ENCODE measurements at regions not wholly inside any gene's neighbourhood (a gene's known extent, or its start where the extent isn't known, plus 50 kb on each side); places are given as distances from the start of the nearest gene placed in this dataset.

GRCh38 chr6:56329271-56330050 is 82.1 kb upstream of the COL21A1 start:
- TF ChIP-seq, protein P1, sequence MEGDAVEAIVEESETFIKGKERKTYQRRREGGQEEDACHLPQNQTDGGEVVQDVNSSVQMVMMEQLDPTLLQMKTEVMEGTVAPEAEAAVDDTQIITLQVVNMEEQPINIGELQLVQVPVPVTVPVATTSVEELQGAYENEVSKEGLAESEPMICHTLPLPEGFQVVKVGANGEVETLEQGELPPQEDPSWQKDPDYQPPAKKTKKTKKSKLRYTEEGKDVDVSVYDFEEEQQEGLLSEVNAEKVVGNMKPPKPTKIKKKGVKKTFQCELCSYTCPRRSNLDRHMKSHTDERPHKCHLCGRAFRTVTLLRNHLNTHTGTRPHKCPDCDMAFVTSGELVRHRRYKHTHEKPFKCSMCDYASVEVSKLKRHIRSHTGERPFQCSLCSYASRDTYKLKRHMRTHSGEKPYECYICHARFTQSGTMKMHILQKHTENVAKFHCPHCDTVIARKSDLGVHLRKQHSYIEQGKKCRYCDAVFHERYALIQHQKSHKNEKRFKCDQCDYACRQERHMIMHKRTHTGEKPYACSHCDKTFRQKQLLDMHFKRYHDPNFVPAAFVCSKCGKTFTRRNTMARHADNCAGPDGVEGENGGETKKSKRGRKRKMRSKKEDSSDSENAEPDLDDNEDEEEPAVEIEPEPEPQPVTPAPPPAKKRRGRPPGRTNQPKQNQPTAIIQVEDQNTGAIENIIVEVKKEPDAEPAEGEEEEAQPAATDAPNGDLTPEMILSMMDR (IDR thresholded peaks at IDR 0.05): no peak
- TF ChIP-seq EP300 (IDR thresholded peaks at IDR 0.05) (no peak), POLR2A (IDR thresholded peaks at IDR 0.05) (no peak), POLR2AphosphoS5 (IDR thresholded peaks at IDR 0.05) (no peak)

All from suprapubic skin (tissue), 4 donors.